Sigmoid colon (tissue), 4 donors: ENCODE measurements at regions not wholly inside any gene's neighbourhood (a gene's known extent, or its start where the extent isn't known, plus 50 kb on each side); places are given as distances from the start of the nearest gene placed in this dataset.

Experiments
- CTCF ChIP-seq, 4 experiments: fragments of 450-650 bp in 3 of 4; fragments of 200-600 bp in 1 of 4; IDR thresholded peaks; one replicate each; pipeline ENCODE4 v1.5.1; 2016 to 2019; ENCODE audit warnings: antibody characterized with exemption in 4 of 4, mild to moderate bottlenecking in 3 of 4, moderate library complexity in 2 of 4
- POLR2A ChIP-seq, 2 donors: fragments of 450-650 bp; IDR thresholded peaks; one replicate each; pipeline ENCODE4 v1.6.1; 2016; ENCODE audit warnings: antibody characterized with exemption in 2 of 2, mild to moderate bottlenecking in 2 of 2, moderate library complexity in 2 of 2
- POLR2AphosphoS5 ChIP-seq, 4 donors: sonication (generic); formaldehyde crosslinking; IDR thresholded peaks; one replicate each; pipeline ENCODE4 v1.6.1; 2017; ENCODE audit warnings: antibody characterized with exemption in 4 of 4

- TF ChIP-seq CTCF (IDR thresholded peaks at IDR 0.05) (no peak), POLR2A (IDR thresholded peaks at IDR 0.05) (no peak), POLR2AphosphoS5 (IDR thresholded peaks at IDR 0.05) (no peak)
Measured at GRCh38 chr5:62742207-62742606, 163.6 kb downstream of the LRRC70 start.
